ENCODE measurements at regions not wholly inside any gene's neighbourhood (a gene's known extent, or its start where the extent isn't known, plus 50 kb on each side); places are given as distances from the start of the nearest gene placed in this dataset.

DNA sequence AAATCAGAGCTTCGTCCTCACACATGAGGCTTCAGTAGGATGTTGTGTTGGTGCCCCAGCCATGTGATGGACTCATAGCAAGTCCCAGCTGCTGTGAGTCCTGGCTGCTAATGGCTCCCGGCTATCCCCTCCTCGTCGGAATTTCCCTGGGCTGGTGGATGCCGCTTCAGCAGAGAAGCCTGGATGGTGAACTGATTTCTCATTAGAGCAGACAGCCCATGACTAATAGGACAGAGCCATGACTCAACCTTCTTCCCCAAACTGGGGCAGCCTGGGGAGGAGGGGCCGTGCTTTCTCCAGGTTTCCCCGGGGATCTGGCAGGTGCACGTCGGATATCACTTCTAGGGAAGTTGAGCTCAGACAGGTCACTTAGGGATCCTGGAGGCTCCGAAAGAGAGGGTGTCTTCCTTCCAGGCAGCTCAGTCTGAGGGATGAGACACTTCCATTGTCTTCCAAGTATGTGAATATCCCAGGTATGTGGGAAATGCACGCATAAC lies 112.7 kb downstream of the ASMT start:
- TF ChIP-seq, protein P1, sequence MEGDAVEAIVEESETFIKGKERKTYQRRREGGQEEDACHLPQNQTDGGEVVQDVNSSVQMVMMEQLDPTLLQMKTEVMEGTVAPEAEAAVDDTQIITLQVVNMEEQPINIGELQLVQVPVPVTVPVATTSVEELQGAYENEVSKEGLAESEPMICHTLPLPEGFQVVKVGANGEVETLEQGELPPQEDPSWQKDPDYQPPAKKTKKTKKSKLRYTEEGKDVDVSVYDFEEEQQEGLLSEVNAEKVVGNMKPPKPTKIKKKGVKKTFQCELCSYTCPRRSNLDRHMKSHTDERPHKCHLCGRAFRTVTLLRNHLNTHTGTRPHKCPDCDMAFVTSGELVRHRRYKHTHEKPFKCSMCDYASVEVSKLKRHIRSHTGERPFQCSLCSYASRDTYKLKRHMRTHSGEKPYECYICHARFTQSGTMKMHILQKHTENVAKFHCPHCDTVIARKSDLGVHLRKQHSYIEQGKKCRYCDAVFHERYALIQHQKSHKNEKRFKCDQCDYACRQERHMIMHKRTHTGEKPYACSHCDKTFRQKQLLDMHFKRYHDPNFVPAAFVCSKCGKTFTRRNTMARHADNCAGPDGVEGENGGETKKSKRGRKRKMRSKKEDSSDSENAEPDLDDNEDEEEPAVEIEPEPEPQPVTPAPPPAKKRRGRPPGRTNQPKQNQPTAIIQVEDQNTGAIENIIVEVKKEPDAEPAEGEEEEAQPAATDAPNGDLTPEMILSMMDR (conservative IDR thresholded peaks at IDR 0.05 in 1 of 2, IDR thresholded peaks at IDR 0.05 in 1 of 2; ENCODE audit: low read depth in 1 of 2, low read length in 2 of 2) = no peak
- no peak for TF ChIP-seq EZH2 (IDR thresholded peaks at IDR 0.05; ENCODE audit: low read length, missing control alignments)

All from fibroblast of lung (primary cell).